ENCODE measurements at regions not wholly inside any gene's neighbourhood (a gene's known extent, or its start where the extent isn't known, plus 50 kb on each side); places are given as distances from the start of the nearest gene placed in this dataset.

- TF ChIP-seq CTCF (IDR thresholded peaks at IDR 0.05; ENCODE audit: control insufficient read depth, extremely low read depth, insufficient read depth): no peak
- H3K4me3 ChIP-seq (ENCODE audit: low read depth, low read length): no peak overlapping the region
- no peak for DNase-seq (ENCODE audit: low read depth)
These were observed 144.3 kb upstream of the TFPI start for GRCh38 chr2:187698374-187699110.

- no peak overlapping the region for H3K4me3 ChIP-seq (ENCODE audit: low read depth, low read length)
- TF ChIP-seq CTCF (IDR thresholded peaks at IDR 0.05; ENCODE audit: control insufficient read depth, extremely low read depth, insufficient read depth): no peak
- no peak for DNase-seq (ENCODE audit: low read depth)
These were observed 147.9 kb upstream of the TFPI start for GRCh38 chr2:187702157-187702556.

- TF ChIP-seq CTCF (IDR thresholded peaks at IDR 0.05; ENCODE audit: control insufficient read depth, extremely low read depth, insufficient read depth): no peak
- no peak overlapping the region for H3K4me3 ChIP-seq (ENCODE audit: low read depth, low read length)
- no peak for DNase-seq (ENCODE audit: low read depth)
These were observed 154.0 kb upstream of the TFPI start for GRCh38 chr2:187708272-187708671.

GRCh38 chr2:187709065-187709464 lies 154.8 kb upstream of the TFPI start:
- no peak overlapping the region for H3K4me3 ChIP-seq (ENCODE audit: low read depth, low read length)
- no peak for DNase-seq (ENCODE audit: low read depth)
- no peak for TF ChIP-seq CTCF (IDR thresholded peaks at IDR 0.05; ENCODE audit: control insufficient read depth, extremely low read depth, insufficient read depth)

- no peak for TF ChIP-seq CTCF (IDR thresholded peaks at IDR 0.05; ENCODE audit: control insufficient read depth, extremely low read depth, insufficient read depth)
- H3K4me3 ChIP-seq (ENCODE audit: low read depth, low read length): no peak overlapping the region
- DNase-seq (ENCODE audit: low read depth): no peak
These were observed 156.7 kb upstream of the TFPI start for GRCh38 chr2:187710791-187711521.

GRCh38 chr2:187715590-187715989 lies 161.4 kb upstream of the TFPI start:
- no peak for TF ChIP-seq CTCF (IDR thresholded peaks at IDR 0.05; ENCODE audit: control insufficient read depth, extremely low read depth, insufficient read depth)
- DNase-seq (ENCODE audit: low read depth): no peak
- H3K4me3 ChIP-seq (ENCODE audit: low read depth, low read length): no peak overlapping the region
